RWPE1 (cell line): ENCODE measurements at regions not wholly inside any gene's neighbourhood (a gene's known extent, or its start where the extent isn't known, plus 50 kb on each side); places are given as distances from the start of the nearest gene placed in this dataset.

Experiments used
- CTCF ChIA-PET: fragments of 350-600 bp; sonication (Branson Sonifier 250); formaldehyde crosslinking; extraction: SDS; loops from one replicate; lab custom pipeline; 2021; lab: Yijun Ruan, JAX
- POLR2A ChIA-PET: fragments of 400-600 bp; formaldehyde crosslinking; extraction: SDS; loops from one replicate; lab custom pipeline; 2020; ENCODE audit warnings: antibody characterized with exemption; ENCODE audit not compliant: low non-redundant PET; lab: Yijun Ruan, JAX
- DNase-seq: peaks from one replicate; pipeline ENCODE4 v3.0.0; 2012; ENCODE audit warnings: low spot score
- H3K27ac ChIP-seq: fragments of 450-650 bp; 2 replicates; pipeline ENCODE4 v1.5.1; 2017
- CTCF ChIP-seq: fragments of 450-650 bp; conservative IDR thresholded peaks from 2 replicates; pipeline ENCODE4 v1.5.1; 2017; ENCODE audit warnings: low read depth, mild to moderate bottlenecking

- TF ChIP-seq CTCF = no peak
- H3K27ac ChIP-seq = no peak overlapping the region
- no peak for DNase-seq
- CTCF ChIA-PET = interaction anchor here (0.5 to 2.6 kb wide), 21 partner anchors 8 to 940 kb away, joined by 3 to 11 read pairs (median 4); no protein-coding TSS in a partner anchor
- POLR2A ChIA-PET = no interaction called here
These were observed 90.5 kb upstream of the PAX1 start for GRCh38 chr20:21614980-21615379.

- DNase-seq = no peak
- no peak for TF ChIP-seq CTCF
- ChIA-PET POLR2A (no interaction called here), CTCF (interaction anchor here (0.7 to 2.6 kb wide), 2 partner anchors 84 to 142 kb away, joined by 3 to 9 read pairs; no protein-coding TSS in a partner anchor)
- H3K27ac ChIP-seq = no peak overlapping the region
These were observed 92.0 kb upstream of the PAX1 start for GRCh38 chr20:21613512-21613911.

GRCh38 chr20:21609981-21610380 lies 95.5 kb upstream of the PAX1 start:
- POLR2A ChIA-PET = no interaction called here
- CTCF ChIA-PET = no interaction called here
- no peak for TF ChIP-seq CTCF
- no peak for DNase-seq
- H3K27ac ChIP-seq = no peak overlapping the region

GRCh38 chr20:21609221-21609620 lies 95.4 kb upstream of the NKX2-2 start:
- DNase-seq = no peak
- no peak overlapping the region for H3K27ac ChIP-seq
- TF ChIP-seq CTCF = no peak
- ChIA-PET POLR2A (no interaction called here), CTCF (no interaction called here)

GRCh38 chr20:21608777-21609176 lies 94.9 kb upstream of the NKX2-2 start:
- DNase-seq = no peak
- no peak for TF ChIP-seq CTCF
- H3K27ac ChIP-seq = no peak overlapping the region
- CTCF ChIA-PET = interaction anchor here (0.6 kb wide), 1 partner anchor 81 kb away, joined by 3 read pairs; no protein-coding TSS in a partner anchor
- POLR2A ChIA-PET = no interaction called here

GRCh38 chr20:21607971-21608725 lies 94.3 kb upstream of the NKX2-2 start:
- H3K27ac ChIP-seq = no peak overlapping the region
- ChIA-PET POLR2A (no interaction called here), CTCF (interaction anchor here (0.6 kb wide), 1 partner anchor 81 kb away, joined by 3 read pairs; no protein-coding TSS in a partner anchor)
- no peak for DNase-seq
- TF ChIP-seq CTCF = no peak
